ENCODE measurements at regions not wholly inside any gene's neighbourhood (a gene's known extent, or its start where the extent isn't known, plus 50 kb on each side); places are given as distances from the start of the nearest gene placed in this dataset.

DNA sequence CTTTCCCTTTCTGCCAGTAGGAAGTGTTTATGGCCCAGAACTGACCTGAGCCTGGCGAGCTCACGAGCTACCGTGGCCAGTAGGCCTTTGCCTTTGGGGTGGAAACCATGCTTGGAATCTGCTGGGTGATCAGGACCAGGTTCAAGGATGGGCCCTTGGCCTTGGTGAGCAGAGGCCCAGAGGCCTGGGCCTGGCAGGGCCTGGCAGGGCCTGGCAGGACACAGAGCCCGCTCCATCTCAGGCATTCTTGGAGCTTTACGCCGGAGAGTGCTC is 184.8 kb upstream of the RTL1 start:
- Histone ChIP-seq H3K4me3 (ENCODE audit: insufficient read depth, low read depth, low read length) (no peak overlapping the region), H3K36me3 (ENCODE audit: control insufficient read depth, insufficient read depth, low read length) (no peaks in the 10 kb centered on the region), H3K79me1 (ENCODE audit: low read depth in 1 of 2, low read length in 2 of 2) (no peaks in the 10 kb centered on the region), H2AFZ (replicated peaks; ENCODE audit: low read length, poor library complexity) (peak overlapping the region; percentile 24), H2BK5ac (ENCODE audit: low read depth, low read length, poor library complexity, severe bottlenecking) (no peak overlapping the region), H2BK15ac (ENCODE audit: low read depth, low read length) (no peak overlapping the region), H2BK20ac (ENCODE audit: low read depth, low read length) (no peak overlapping the region), H3K14ac (replicated peaks; ENCODE audit: low read depth, low read length) (no peak overlapping the region; the same call in 1 of the 2 replicates), H3K4me1 (ENCODE audit: control insufficient read depth, insufficient read depth, low read length) (no peaks in the 10 kb centered on the region), H3K4ac (ENCODE audit: low read depth, low read length) (no peak overlapping the region), H3K9ac (ENCODE audit: low read depth, low read length) (no peak overlapping the region), H4K5ac (ENCODE audit: low read depth, low read length) (no peak overlapping the region), H3K27ac (ENCODE audit: insufficient read depth, low read length) (no peak overlapping the region), H3K27me3 (ENCODE audit: control insufficient read depth, insufficient read depth, low read length) (peaks cover 2% of the 10 kb centered on the region; the same call in 1 of the 2 replicates), H3K18ac (ENCODE audit: low read depth, low read length) (no peak overlapping the region), H4K91ac (ENCODE audit: insufficient read depth, low read depth, low read length) (no peak overlapping the region), H4K20me1 (ENCODE audit: insufficient read depth, low read length) (no peaks in the 10 kb centered on the region), H2BK120ac (ENCODE audit: low read depth, low read length) (no peak overlapping the region), H3K4me2 (ENCODE audit: low read depth, low read length) (no peak overlapping the region), H4K8ac (ENCODE audit: low read depth in 2 of 2, low read length in 2 of 2) (no peak overlapping the region), H3K23ac (ENCODE audit: low read depth, low read length) (no peak overlapping the region), H3K9me1 (ENCODE audit: insufficient read depth, low read length) (0 out of 2 replicates have a peak, but pooled peaks cover under 1% of the 10 kb centered on the region), H3K9me3 (ENCODE audit: control insufficient read depth, insufficient read depth, low read length) (no peaks in the 10 kb centered on the region), H2AK5ac (ENCODE audit: low read depth, low read length) (no peak overlapping the region), H2AK9ac (replicated peaks; ENCODE audit: low read depth, low read length, poor library complexity) (no peak overlapping the region), H3K56ac (ENCODE audit: extremely low read depth, insufficient read depth, low read length) (no peak overlapping the region)
- POLR2A ChIA-PET (ENCODE audit: unreplicated experiment), result no interaction called here
- no TSS peak for BruUV-seq (replicated peaks)
- no peak for DNase-seq
- ATAC-seq (ENCODE audit: low read depth), result no peak
- WGBS, 2 experiments (ENCODE audit: extremely low coverage in 2 of 2, insufficient read length in 1 of 2), result 100% methylated on average over 3 of the region's 6 CpGs; no CpG with 5 or more reads in 1 of the 2 experiments
- dilution Hi-C loops (cut with HindIII; ENCODE audit: low sequenced_read_pairs, unreplicated experiment) (no loop called here), intact Hi-C loops (cut with micrococcal nuclease) (no loop called here), in situ Hi-C loops (cut with MboI; ENCODE audit: low sequenced_read_pairs) (no loop called here)
- CTCF ChIA-PET, result no interaction called here
- TF ChIP-seq MAZ (IDR thresholded peaks at IDR 0.05; ENCODE audit: borderline replicate concordance, low read depth, low read length) (no peak), POLR2A (IDR thresholded peaks at IDR 0.05; ENCODE audit: low read depth, low read length) (no peak), CEBPB (IDR thresholded peaks at IDR 0.05; ENCODE audit: low read depth, low read length) (no peak), CHD1 (IDR thresholded peaks at IDR 0.05; ENCODE audit: low read depth, low read length) (no peak), BHLHE40 (IDR thresholded peaks at IDR 0.05; ENCODE audit: low read depth, low read length) (no peak), RCOR1 (IDR thresholded peaks at IDR 0.05; ENCODE audit: insufficient replicate concordance, low read length) (no peak), RAD21 (IDR thresholded peaks at IDR 0.05; ENCODE audit: low read length) (no peak), NFE2L2 (IDR thresholded peaks at IDR 0.05; ENCODE audit: low read depth, low read length) (no peak), MAFK (IDR thresholded peaks at IDR 0.05; ENCODE audit: low read depth, low read length) (no peak)
- TF ChIP-seq, protein P1, sequence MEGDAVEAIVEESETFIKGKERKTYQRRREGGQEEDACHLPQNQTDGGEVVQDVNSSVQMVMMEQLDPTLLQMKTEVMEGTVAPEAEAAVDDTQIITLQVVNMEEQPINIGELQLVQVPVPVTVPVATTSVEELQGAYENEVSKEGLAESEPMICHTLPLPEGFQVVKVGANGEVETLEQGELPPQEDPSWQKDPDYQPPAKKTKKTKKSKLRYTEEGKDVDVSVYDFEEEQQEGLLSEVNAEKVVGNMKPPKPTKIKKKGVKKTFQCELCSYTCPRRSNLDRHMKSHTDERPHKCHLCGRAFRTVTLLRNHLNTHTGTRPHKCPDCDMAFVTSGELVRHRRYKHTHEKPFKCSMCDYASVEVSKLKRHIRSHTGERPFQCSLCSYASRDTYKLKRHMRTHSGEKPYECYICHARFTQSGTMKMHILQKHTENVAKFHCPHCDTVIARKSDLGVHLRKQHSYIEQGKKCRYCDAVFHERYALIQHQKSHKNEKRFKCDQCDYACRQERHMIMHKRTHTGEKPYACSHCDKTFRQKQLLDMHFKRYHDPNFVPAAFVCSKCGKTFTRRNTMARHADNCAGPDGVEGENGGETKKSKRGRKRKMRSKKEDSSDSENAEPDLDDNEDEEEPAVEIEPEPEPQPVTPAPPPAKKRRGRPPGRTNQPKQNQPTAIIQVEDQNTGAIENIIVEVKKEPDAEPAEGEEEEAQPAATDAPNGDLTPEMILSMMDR (conservative IDR thresholded peaks at IDR 0.05; ENCODE audit: low read depth, low read length), result no peak
- TF ChIP-seq, protein P2, sequence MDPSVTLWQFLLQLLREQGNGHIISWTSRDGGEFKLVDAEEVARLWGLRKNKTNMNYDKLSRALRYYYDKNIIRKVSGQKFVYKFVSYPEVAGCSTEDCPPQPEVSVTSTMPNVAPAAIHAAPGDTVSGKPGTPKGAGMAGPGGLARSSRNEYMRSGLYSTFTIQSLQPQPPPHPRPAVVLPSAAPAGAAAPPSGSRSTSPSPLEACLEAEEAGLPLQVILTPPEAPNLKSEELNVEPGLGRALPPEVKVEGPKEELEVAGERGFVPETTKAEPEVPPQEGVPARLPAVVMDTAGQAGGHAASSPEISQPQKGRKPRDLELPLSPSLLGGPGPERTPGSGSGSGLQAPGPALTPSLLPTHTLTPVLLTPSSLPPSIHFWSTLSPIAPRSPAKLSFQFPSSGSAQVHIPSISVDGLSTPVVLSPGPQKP (IDR thresholded peaks at IDR 0.05; ENCODE audit: borderline replicate concordance, low read depth, low read length), result no peak
